ENCODE measurements at regions not wholly inside any gene's neighbourhood (a gene's known extent, or its start where the extent isn't known, plus 50 kb on each side); places are given as distances from the start of the nearest gene placed in this dataset.

GRCh38 chr1:89770391-89770790, 50.4 kb upstream of the LRRC8D start:
- DNase-seq (ENCODE audit: low spot score): no peak
- TF ChIP-seq, protein P1, sequence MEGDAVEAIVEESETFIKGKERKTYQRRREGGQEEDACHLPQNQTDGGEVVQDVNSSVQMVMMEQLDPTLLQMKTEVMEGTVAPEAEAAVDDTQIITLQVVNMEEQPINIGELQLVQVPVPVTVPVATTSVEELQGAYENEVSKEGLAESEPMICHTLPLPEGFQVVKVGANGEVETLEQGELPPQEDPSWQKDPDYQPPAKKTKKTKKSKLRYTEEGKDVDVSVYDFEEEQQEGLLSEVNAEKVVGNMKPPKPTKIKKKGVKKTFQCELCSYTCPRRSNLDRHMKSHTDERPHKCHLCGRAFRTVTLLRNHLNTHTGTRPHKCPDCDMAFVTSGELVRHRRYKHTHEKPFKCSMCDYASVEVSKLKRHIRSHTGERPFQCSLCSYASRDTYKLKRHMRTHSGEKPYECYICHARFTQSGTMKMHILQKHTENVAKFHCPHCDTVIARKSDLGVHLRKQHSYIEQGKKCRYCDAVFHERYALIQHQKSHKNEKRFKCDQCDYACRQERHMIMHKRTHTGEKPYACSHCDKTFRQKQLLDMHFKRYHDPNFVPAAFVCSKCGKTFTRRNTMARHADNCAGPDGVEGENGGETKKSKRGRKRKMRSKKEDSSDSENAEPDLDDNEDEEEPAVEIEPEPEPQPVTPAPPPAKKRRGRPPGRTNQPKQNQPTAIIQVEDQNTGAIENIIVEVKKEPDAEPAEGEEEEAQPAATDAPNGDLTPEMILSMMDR (IDR thresholded peaks at IDR 0.05; ENCODE audit: extremely low read depth, insufficient read depth, missing control alignments): no peak
- in situ Hi-C loops (cut with MboI; ENCODE audit: low pct_unique_long_range_greater_than_20kb, low sequenced_read_pairs, unreplicated experiment): loop anchor here (25.0 kb wide), 2 partner anchors 133 to 258 kb away; partner anchors contain the start of genes LRRC8B and LRRC8C
